ENCODE measurements at regions not wholly inside any gene's neighbourhood (a gene's known extent, or its start where the extent isn't known, plus 50 kb on each side); places are given as distances from the start of the nearest gene placed in this dataset.
"Not testable (repeated sequence)": the region's sequence is repeated elsewhere in the genome, so short reads cannot be mapped to it uniquely, and the experiment has no call there.

DNA sequence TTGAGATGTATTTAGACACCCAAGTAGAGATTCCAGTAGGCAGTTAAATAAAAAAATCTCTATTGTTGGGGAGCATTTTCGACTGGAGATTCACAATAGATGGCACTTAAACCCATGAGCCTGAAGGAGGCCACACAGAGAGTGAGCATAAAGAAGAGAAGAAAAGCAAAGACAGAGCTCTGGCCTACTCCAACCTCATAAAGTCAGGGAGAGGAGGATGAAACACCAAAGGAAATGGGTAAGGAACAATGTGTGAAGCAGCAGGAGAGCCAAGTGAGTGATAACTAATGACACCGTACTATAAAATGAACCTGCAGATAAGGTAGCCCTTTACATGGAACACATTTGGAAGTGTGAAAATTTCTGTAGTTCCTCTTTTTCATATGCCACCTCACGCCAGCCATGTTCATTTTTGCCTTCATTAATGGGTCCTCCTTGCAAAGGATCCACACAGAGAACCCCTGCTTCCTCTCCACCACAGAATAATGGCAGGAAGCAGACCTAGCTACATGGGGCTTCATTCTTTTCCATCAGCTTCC lies 150.0 kb upstream of the SYT10 start:
- no peak for DNase-seq (ENCODE audit: low spot score)

DNA sequence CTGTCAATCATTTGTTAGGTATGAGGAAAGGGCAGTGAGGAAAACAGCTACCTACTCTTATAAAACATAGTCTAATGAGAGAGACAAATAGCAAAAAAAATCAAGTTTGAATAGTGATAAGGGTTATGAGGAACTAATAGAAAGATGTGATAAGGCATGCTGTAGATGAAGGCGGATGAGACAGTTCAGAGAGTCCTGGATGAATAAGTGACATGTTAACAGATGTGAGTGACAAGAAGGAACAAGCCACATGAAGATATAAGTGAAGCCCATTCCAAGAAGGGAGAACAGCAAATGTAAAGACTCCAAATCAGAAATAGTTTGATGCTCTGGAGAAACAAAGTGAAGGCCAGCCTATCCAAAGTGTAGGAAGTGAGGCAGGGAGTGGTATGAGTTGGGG lies 154.1 kb upstream of the SYT10 start:
- no peak for DNase-seq (ENCODE audit: low spot score)

GRCh38 chr12:33596061-33596460 lies 156.4 kb upstream of the SYT10 start:
- DNase-seq (ENCODE audit: low spot score): no peak

DNA sequence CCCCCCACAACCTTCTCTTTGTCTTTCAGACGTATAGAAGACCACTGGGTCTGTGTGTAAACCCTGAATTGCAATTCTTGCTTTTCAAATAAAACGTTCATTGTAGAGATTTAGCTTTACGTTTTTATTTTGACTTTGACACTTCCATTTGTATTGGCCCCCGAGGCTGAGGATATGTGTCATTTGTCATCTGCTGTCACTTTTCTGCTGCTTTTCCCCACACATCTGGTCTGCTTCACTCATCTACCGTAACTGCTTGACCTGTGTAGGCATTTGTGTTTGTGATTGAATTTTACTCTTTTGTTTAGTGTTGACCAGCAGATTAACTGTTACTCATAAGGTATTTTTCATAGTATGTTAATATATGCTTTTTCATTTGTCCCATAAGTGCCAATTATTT lies 157.2 kb upstream of the SYT10 start:
- no peak for DNase-seq (ENCODE audit: low spot score)

GRCh38 chr12:33602515-33602914 lies 162.9 kb upstream of the SYT10 start:
- no peak for DNase-seq (ENCODE audit: low spot score)

DNA sequence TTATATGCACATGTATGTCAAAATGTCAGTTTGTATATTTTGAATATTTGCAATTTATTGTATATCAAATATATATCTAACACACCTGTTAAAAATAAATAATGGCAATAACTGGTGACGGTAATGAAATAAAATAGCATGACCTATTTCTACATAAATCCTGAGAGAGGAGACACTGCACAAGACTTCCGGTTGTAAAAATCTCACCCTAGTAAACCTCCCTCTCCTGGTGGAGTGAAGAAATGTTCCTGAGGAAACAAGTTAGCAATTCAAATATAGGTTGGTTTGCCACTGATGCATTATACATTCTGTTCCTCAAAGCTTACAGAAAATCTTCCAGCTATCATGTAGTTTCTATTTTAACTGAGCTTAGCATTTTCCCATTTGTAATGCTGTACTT lies 166.1 kb upstream of the SYT10 start:
- peak; percentile 59 for DNase-seq (ENCODE audit: low spot score)

DNA sequence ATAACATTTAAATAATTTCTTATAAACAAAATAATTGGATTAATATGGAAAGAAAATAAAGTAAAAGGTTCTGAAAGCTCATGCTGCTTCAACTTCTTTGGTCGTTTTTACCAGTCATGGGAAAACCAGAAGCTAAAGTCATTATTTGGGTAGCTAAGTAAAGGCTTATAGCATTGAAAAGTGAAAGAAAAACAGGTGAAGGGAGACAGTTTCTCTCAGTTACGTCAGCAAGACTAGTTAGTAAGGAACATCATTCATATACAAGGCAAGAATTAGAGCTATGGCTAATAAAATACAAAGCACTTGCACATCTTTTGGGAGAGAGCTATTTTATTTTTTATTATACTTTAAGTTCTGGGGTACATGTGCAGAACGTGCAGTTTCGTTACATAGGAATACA lies 170.3 kb upstream of the SYT10 start:
- DNase-seq (ENCODE audit: low spot score): no peak

GRCh38 chr12:33614630-33615029 lies 175.0 kb upstream of the SYT10 start:
- no peak for DNase-seq (ENCODE audit: low spot score)

- DNase-seq (ENCODE audit: low spot score): no peak
Observed at GRCh38 chr12:33617218-33617617, 177.6 kb upstream of the SYT10 start.

GRCh38 chr12:33628087-33628486 lies 188.5 kb upstream of the SYT10 start:
- DNase-seq (ENCODE audit: low spot score): no peak

DNA sequence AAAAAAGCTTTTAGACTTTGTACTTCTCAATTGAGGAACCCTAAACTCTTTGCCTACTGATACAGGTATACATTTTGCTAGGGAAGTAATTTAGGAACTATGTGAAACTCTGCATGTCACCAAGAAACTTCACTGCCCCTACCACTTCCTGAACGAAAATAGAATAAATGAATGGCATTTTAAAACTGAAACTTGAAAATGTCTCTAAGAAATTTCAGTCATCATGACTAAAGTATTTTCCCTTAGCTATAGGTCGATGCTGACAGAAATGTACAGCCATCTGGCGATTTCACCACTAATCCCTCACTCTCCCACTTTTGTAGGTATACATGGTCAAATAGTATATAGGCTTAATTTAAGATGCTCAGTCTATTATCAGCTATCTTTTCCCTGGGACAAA lies 194.9 kb upstream of the SYT10 start:
- no peak for DNase-seq (ENCODE audit: low spot score)

GRCh38 chr12:33636930-33637329 lies 197.3 kb upstream of the SYT10 start:
- not testable (repeated sequence) for DNase-seq (ENCODE audit: low spot score)

DNA sequence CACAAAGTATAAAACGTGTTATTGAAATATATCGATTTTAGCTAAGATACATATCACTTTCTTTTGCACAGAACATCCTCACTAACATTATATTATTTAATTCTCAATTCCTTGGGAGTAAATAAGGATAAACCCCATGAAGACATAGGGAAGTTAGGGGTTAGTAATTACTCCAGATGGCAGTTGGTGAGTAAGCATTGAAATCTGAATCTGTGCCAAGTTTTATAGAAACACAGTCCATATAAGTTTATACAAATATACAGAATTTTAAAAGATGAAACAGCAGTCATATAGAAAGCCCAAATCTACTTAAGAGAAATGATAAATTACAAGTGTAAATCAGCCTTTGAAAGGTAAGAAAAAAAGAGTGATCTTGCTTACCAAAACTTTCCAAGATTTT lies 200.4 kb upstream of the SYT10 start:
- no peak for DNase-seq (ENCODE audit: low spot score)

DNA sequence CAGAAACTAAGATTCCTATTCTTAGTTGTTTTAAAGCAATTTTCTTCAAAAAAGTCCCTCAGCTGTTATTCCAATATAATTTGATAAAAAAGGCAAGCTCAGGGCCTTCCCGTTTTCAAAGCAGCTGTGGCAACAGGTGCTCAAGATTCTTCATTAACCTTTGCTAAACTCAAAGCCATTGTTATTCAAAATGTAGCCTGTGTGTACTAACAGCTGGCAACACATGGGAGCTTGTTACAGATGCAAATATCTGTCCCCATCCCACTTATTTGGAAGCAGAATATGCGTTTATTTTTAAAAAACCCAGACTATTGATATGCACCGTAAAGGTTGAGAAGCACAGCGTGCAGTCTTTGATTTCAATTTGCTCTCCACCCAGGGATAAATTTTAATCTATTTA lies 210.4 kb upstream of the SYT10 start:
- DNase-seq (ENCODE audit: low spot score): no peak

DNA sequence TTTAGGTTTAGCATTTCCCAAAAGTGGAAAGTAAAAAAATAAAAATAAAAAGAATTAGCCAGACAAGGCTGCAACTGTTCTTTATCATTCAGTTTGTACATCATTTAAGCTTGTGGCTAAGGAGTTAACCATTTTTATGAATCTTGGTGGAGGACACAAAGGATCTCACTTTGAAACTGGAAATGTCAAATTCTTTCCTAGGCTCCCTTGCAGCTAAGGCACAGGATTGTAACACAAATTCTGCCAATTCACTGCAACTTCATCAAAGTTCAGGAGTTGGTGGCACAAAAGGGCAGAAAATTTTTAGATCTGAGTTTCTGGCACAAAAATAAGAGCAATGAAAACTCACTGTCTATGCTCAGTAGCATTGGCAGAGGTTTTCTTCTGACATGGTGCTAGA lies 211.2 kb upstream of the SYT10 start:
- no peak for DNase-seq (ENCODE audit: low spot score)

DNA sequence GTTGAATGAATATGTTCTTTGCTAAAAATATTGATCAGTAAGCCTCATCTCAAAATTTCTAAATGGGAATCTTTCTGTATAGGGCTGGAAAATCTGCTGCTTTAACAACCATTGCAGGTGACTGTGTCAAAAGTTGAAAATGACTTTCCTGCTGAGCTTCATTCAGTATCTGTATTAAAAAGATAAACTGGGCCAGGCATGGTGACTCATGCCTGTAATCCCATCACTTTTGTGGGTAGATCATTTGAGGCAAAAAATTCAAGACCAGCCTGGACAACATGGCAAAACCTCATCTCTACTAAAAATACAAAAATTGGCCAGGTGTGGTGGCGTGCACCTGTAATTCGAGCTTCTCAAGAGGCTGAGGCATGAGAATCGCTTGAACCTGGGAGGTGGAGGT lies 213.7 kb upstream of the SYT10 start:
- no peak for DNase-seq (ENCODE audit: low spot score)

- no peak for DNase-seq (ENCODE audit: low spot score)
Observed at GRCh38 chr12:33654313-33654712, 214.7 kb upstream of the SYT10 start.

DNA sequence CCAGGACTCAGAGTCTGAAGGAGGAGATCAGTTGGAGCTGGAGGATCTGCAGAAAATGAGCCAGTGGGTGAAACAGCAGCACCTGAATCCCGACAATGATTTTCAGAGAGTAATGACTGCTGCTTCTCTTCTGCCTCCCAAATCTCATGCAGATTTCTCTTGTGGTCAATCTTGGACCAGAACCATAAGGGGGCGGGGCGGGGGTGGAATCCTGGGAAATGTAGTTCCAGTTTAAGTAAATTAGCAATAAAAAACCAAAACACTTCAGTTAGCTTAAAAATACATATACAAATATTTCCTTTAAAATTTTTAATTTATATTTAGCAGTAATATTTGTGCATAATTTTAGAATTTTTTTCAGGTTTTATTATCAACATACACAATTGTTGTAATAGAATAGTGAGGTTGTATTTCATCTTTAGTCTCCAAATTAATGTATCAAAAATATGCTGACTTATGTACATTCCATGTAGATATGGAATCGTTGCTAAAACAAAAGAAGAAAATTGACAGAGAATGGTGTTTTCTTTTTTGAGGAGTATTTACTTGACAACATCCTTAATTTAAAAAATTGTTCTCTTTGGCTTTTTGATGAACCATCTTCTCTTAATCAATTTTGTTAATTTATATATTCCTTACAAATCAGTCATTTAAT lies 223.5 kb upstream of the SYT10 start:
- DNase-seq (ENCODE audit: low spot score): no peak

GRCh38 chr12:33669349-33669748 lies 229.7 kb upstream of the SYT10 start:
- no peak for DNase-seq (ENCODE audit: low spot score)

DNA sequence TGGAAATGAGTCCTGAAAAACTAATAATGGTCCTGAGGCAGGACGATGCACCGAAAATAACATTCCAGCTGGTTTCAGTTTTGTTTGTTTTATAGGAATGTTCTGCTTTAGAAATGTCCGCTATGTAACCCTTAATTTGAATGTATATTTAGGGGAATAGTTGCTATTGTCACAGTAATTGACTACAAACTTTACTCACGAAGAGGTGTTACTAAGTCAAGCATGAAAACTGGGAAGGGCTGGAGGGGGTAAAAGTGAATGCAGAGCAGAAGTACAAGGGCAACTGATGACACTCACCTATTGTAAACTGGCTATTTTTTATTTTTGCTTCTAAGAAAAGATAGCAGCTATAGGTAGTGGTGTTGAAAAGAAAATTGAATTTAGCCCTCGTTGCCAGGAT lies 230.7 kb upstream of the SYT10 start:
- DNase-seq (ENCODE audit: low spot score): no peak

DNA sequence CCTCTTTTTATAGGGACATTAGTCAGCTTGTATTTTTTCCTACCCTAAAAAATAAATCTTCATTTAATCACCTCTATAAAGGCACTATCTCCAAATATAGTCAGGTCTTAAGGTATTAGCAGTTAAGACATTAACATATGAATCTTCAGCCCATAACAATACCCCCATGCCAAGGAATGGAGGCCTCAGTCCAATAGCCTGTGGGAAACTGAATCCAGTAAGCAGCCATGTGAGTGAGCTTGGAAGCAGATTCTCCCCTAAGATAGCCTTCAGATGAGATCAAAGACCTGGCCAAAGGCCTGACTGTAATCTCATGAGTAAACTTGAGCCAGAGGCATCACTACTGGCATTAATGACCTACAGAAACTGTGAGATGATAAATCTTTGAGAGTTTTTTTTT lies 232.1 kb upstream of the SYT10 start:
- no peak for DNase-seq (ENCODE audit: low spot score)

GRCh38 chr12:33672836-33673577 lies 233.4 kb upstream of the SYT10 start:
- DNase-seq (ENCODE audit: low spot score): no peak

- no peak for DNase-seq (ENCODE audit: low spot score)
Observed at GRCh38 chr12:33676866-33677265, 237.2 kb upstream of the SYT10 start.

Data from HT-29 (cell line).